HepG2 (cell line): ENCODE measurements at regions not wholly inside any gene's neighbourhood (a gene's known extent, or its start where the extent isn't known, plus 50 kb on each side); places are given as distances from the start of the nearest gene placed in this dataset.

Experiments used
- ATAC-seq: fragments of 200-7000 bp; cut with Tn5 transposase; 3 replicates; pipeline ENCODE4 v1.9.1; 2020; ENCODE audit warnings: mild to moderate bottlenecking, moderate library complexity
- BruUV-seq: library from RNA; stranded (reverse); fragments of 400-500 nt; replicated peaks from 2 replicates; lab custom pipeline; 2021; lab: Mats Ljungman, UMichigan
- CTCF ChIA-PET: fragments of 300-600 bp; formaldehyde crosslinking; extraction: SDS; loops from one replicate; lab custom pipeline; 2021; ENCODE audit warnings: low total read pairs, inconsistent platforms, low intra/inter-chr PET ratio; lab: Yijun Ruan, JAX
- POLR2A ChIA-PET: fragments of 350-600 bp; sonication (Branson Sonifier 250); formaldehyde crosslinking; loops from one replicate; lab custom pipeline; 2020; ENCODE audit warnings: antibody characterized with exemption, inconsistent platforms; lab: Yijun Ruan, JAX
- DNase-seq: peaks from one replicate; pipeline ENCODE4 v3.0.0-alpha.2; 2015; ENCODE audit warnings: low spot score
- FAIRE-seq: peaks from 3 replicates; lab custom pipeline; 2011; peaks lifted over from hg19 to GRCh38; lab: Jason Lieb, UNC
- H2AFZ ChIP-seq: one replicate; pipeline ENCODE4 v1.6.1; 2011; ENCODE audit warnings: low read length, inconsistent platforms
- H3K27ac ChIP-seq: fragments of 300-600 bp; 3 replicates; pipeline ENCODE4 v1.8.0; 2011; ENCODE audit warnings: mixed run types, mild to moderate bottlenecking, mixed read lengths, low read length, inconsistent platforms; ENCODE audit not compliant: insufficient read depth; ENCODE audit errors: extremely low read length
- H3K27me3 ChIP-seq, 2 experiments: fragments of 200-600 bp in 1 of 2; 2 replicates in 1 of 2; 3 replicates in 1 of 2; pipeline versions ENCODE4 v1.6.0 to v1.8.0; 2011; ENCODE audit warnings: low read length in 2 of 2, mild to moderate bottlenecking in 2 of 2, moderate library complexity in 2 of 2, inconsistent platforms in 1 of 2; ENCODE audit not compliant: insufficient read depth in 2 of 2, control insufficient read depth in 1 of 2
- H3K36me3 ChIP-seq, 2 experiments: fragments of 200-600 bp in 1 of 2; replicated peaks in 1 of 2; 2 replicates in 1 of 2; 3 replicates in 1 of 2; pipeline versions ENCODE4 v1.5.1 to v1.8.0; 2011; ENCODE audit warnings: low read length in 2 of 2, inconsistent platforms in 1 of 2; ENCODE audit not compliant: insufficient read depth in 2 of 2, control insufficient read depth in 1 of 2
- H3K4me1 ChIP-seq: 2 replicates; pipeline ENCODE4 v1.5.1; 2012; ENCODE audit warnings: low read length, inconsistent platforms; ENCODE audit not compliant: insufficient read depth
- H3K4me2 ChIP-seq: 2 replicates; pipeline ENCODE4 v1.6.0; 2011; ENCODE audit warnings: low read depth, low read length, inconsistent platforms
- H3K4me3 ChIP-seq, 3 experiments: fragments of 200-600 bp in 1 of 3; sonication (generic), shearing (Covaris generic) in 1 of 3; replicated peaks in 1 of 3; 2 replicates each; pipeline ENCODE4 v1.5.1; 2011 to 2016; ENCODE audit warnings: low read length in 3 of 3, inconsistent platforms in 2 of 3, low read depth in 2 of 3, mild to moderate bottlenecking in 2 of 3, control low read depth in 1 of 3, mixed read lengths in 1 of 3; ENCODE audit not compliant: insufficient read depth in 1 of 3
- H3K79me2 ChIP-seq: one replicate; pipeline ENCODE4 v1.6.1; 2011; ENCODE audit warnings: low read length, inconsistent platforms; ENCODE audit not compliant: insufficient read depth
- H3K9ac ChIP-seq: 2 replicates; pipeline ENCODE4 v1.6.0; 2011; ENCODE audit warnings: mild to moderate bottlenecking, low read depth, low read length, inconsistent platforms; ENCODE audit not compliant: insufficient read depth
- H3K9me3 ChIP-seq: 2 replicates; pipeline ENCODE4 v1.5.1; 2012; ENCODE audit warnings: mild to moderate bottlenecking, low read length
- H4K20me1 ChIP-seq: 2 replicates; pipeline ENCODE4 v1.6.0; 2011; ENCODE audit warnings: inconsistent platforms, mild to moderate bottlenecking, low read length, moderate library complexity; ENCODE audit not compliant: insufficient read depth
- CREM ChIP-seq, 2 experiments: sonication (generic) in 1 of 2; formaldehyde crosslinking in 1 of 2; IDR thresholded peaks; 2 replicates each; pipeline versions ENCODE4 v1.4.0 to v1.6.1; 2016 to 2020; ENCODE audit warnings: antibody characterized with exemption in 1 of 2, mild to moderate bottlenecking in 1 of 2, missing genetic modification reagents in 1 of 2
- GABPB1 ChIP-seq: IDR thresholded peaks from 2 replicates; pipeline ENCODE4 v1.6.1; 2016; ENCODE audit warnings: mild to moderate bottlenecking, missing genetic modification reagents, moderate library complexity, missing compliant biosample characterization
- MLLT10 ChIP-seq: sonication (generic); formaldehyde crosslinking; IDR thresholded peaks from 2 replicates; pipeline ENCODE4 v1.4.0; 2020; ENCODE audit warnings: missing genetic modification reagents
- NAIF1 ChIP-seq: sonication (generic); formaldehyde crosslinking; IDR thresholded peaks from 2 replicates; pipeline ENCODE4 v1.5.0; 2020; ENCODE audit warnings: mild to moderate bottlenecking, missing genetic modification reagents, borderline replicate concordance
- POGK ChIP-seq: sonication (generic); formaldehyde crosslinking; conservative IDR thresholded peaks from 2 replicates; pipeline ENCODE4 v1.8.0; 2022; ENCODE audit warnings: mild to moderate bottlenecking, moderate library complexity, missing genetic modification reagents
- RXRA ChIP-seq: sonication (generic); formaldehyde crosslinking; IDR thresholded peaks from 2 replicates; pipeline ENCODE4 v1.5.1; 2020; ENCODE audit warnings: missing genetic modification reagents
- TRIM22 ChIP-seq: fragments of 450-650 bp; IDR thresholded peaks from 2 replicates; pipeline ENCODE4 v1.6.1; 2017
- ZMYM2 ChIP-seq: sonication (generic); formaldehyde crosslinking; IDR thresholded peaks from 2 replicates; pipeline ENCODE4 v1.8.0; 2022; ENCODE audit warnings: mild to moderate bottlenecking, missing genetic modification reagents
- ZMYM4 ChIP-seq: sonication (generic); formaldehyde crosslinking; IDR thresholded peaks from 2 replicates; pipeline ENCODE4 v1.8.1; 2023; ENCODE audit warnings: mild to moderate bottlenecking, missing genetic modification reagents
- ZNF629 ChIP-seq: sonication (generic); formaldehyde crosslinking; conservative IDR thresholded peaks from 2 replicates; pipeline ENCODE4 v1.5.0; 2020; ENCODE audit warnings: missing genetic modification reagents
- ZNF670 ChIP-seq: sonication (generic); formaldehyde crosslinking; IDR thresholded peaks from 2 replicates; pipeline ENCODE4 v1.8.0; 2022; ENCODE audit warnings: mild to moderate bottlenecking, missing genetic modification reagents, borderline replicate concordance
- ZNF780A ChIP-seq: sonication (generic); formaldehyde crosslinking; IDR thresholded peaks from 2 replicates; pipeline ENCODE4 v1.8.0; 2022; ENCODE audit warnings: mild to moderate bottlenecking, missing genetic modification reagents, moderate library complexity
- ZNF850 ChIP-seq: sonication (generic); formaldehyde crosslinking; conservative IDR thresholded peaks from 2 replicates; pipeline ENCODE4 v1.9.0; 2021; ENCODE audit warnings: mild to moderate bottlenecking, missing genetic modification reagents
- WGBS: methylation state at CpG from one replicate; pipeline ENCODE4 v1.1.6; 2017; ENCODE audit warnings: low lambda C conversion rate; 5-methylcytosine and 5-hydroxymethylcytosine counted together
- in situ Hi-C: cut with HindIII; loops from 2 replicates; pipeline ENCODE4 v1.10.0; 2017; ENCODE audit warnings: low pct_unique_long_range_greater_than_20kb; ENCODE audit not compliant: extremely low pct_ligation_motif_present
- intact Hi-C: fragments of 100-400 bp; cut with micrococcal nuclease; formaldehyde crosslinking; loops from one replicate; pipeline ENCODE4 v1.10.0; 2022; ENCODE audit not compliant: unreplicated experiment
- TF ChIP-seq, protein P1 (sequence below): sonication (generic); formaldehyde crosslinking; IDR thresholded peaks from 2 replicates; pipeline ENCODE4 v1.4.0; 2020; ENCODE audit warnings: mild to moderate bottlenecking, missing genetic modification reagents

DNA sequence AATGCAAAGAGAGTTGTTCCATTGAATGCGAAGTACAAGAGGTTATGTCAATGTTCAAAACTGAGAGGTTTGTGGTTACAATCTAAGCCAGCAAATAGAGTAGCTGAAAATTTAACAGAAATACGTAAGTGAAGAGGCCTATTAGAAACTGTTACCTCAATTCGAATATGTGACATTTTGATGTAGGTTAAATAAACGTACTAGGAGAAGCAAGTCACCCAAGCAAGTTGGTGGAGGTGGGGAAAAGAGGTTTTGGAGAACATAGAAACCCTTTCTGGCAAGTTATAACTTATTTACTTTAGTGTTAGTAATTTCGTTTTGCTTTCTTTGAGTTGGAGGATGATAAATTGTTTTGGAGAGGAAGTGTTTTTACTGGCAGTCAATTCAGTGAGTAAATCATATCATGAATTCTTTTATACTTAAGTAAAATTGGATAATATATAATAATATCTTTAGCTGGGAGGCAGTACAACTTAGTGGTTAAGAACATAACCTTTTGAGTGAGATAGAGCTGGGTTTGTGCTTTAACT, 91.2 kb upstream of the NAALADL2 start:
- intact Hi-C loops: no loop called here
- H4K20me1 ChIP-seq: no peaks in the 10 kb centered on the region
- BruUV-seq: no TSS peak
- POLR2A ChIA-PET: no interaction called here
- no peak overlapping the region for H2AFZ ChIP-seq
- H3K27me3 ChIP-seq: no peaks in the 10 kb centered on the region
- H3K4me3 ChIP-seq: no peak overlapping the region
- no peak overlapping the region for H3K27ac ChIP-seq
- CTCF ChIA-PET: no interaction called here
- DNase-seq (no peak), FAIRE-seq (no peak), ATAC-seq (no peak)
- H3K36me3 ChIP-seq: no peaks in the 10 kb centered on the region
- WGBS: 6% methylated on average over 5 of the region's 5 CpGs
- no peaks in the 10 kb centered on the region for H3K9me3 ChIP-seq
- H3K79me2 ChIP-seq: no peaks in the 10 kb centered on the region
- TF ChIP-seq ZNF670 (CRISPR knock-in tag): no peak
- TF ChIP-seq TRIM22: no peak
- no peak for TF ChIP-seq ZNF780A
- TF ChIP-seq ZMYM2 (CRISPR knock-in tag): no peak
- no peak for TF ChIP-seq ZNF850 (CRISPR knock-in tag)
- no peak for TF ChIP-seq ZNF629 (CRISPR knock-in tag)
- TF ChIP-seq ZMYM4: no peak
- no peak for TF ChIP-seq CREM (IDR thresholded peaks at IDR 0.05)
- TF ChIP-seq CREM (CRISPR knock-in tag; IDR thresholded peaks at IDR 0.05): no peak
- no peak for TF ChIP-seq NAIF1 (CRISPR knock-in tag)
- TF ChIP-seq MLLT10 (CRISPR knock-in tag): no peak
- no peak for TF ChIP-seq RXRA (CRISPR knock-in tag)
- TF ChIP-seq POGK (CRISPR knock-in tag): no peak
- TF ChIP-seq GABPB1: no peak
- TF ChIP-seq, protein P1, sequence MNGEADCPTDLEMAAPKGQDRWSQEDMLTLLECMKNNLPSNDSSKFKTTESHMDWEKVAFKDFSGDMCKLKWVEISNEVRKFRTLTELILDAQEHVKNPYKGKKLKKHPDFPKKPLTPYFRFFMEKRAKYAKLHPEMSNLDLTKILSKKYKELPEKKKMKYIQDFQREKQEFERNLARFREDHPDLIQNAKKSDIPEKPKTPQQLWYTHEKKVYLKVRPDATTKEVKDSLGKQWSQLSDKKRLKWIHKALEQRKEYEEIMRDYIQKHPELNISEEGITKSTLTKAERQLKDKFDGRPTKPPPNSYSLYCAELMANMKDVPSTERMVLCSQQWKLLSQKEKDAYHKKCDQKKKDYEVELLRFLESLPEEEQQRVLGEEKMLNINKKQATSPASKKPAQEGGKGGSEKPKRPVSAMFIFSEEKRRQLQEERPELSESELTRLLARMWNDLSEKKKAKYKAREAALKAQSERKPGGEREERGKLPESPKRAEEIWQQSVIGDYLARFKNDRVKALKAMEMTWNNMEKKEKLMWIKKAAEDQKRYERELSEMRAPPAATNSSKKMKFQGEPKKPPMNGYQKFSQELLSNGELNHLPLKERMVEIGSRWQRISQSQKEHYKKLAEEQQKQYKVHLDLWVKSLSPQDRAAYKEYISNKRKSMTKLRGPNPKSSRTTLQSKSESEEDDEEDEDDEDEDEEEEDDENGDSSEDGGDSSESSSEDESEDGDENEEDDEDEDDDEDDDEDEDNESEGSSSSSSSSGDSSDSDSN (CRISPR knock-in tag): no peak
- TF ChIP-seq, all 625 proteins: peak for 0
- H3K4me1 ChIP-seq: no peaks in the 10 kb centered on the region
- in situ Hi-C loops: no loop called here
- H3K4me2 ChIP-seq: no peak overlapping the region
- no peak overlapping the region for H3K9ac ChIP-seq
